ENCODE measurements at regions not wholly inside any gene's neighbourhood (a gene's known extent, or its start where the extent isn't known, plus 50 kb on each side); places are given as distances from the start of the nearest gene placed in this dataset.

- TF ChIP-seq, protein P1, sequence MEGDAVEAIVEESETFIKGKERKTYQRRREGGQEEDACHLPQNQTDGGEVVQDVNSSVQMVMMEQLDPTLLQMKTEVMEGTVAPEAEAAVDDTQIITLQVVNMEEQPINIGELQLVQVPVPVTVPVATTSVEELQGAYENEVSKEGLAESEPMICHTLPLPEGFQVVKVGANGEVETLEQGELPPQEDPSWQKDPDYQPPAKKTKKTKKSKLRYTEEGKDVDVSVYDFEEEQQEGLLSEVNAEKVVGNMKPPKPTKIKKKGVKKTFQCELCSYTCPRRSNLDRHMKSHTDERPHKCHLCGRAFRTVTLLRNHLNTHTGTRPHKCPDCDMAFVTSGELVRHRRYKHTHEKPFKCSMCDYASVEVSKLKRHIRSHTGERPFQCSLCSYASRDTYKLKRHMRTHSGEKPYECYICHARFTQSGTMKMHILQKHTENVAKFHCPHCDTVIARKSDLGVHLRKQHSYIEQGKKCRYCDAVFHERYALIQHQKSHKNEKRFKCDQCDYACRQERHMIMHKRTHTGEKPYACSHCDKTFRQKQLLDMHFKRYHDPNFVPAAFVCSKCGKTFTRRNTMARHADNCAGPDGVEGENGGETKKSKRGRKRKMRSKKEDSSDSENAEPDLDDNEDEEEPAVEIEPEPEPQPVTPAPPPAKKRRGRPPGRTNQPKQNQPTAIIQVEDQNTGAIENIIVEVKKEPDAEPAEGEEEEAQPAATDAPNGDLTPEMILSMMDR (IDR thresholded peaks at IDR 0.05), result no peak
- TF ChIP-seq EP300 (IDR thresholded peaks at IDR 0.05), result no peak
These were observed 174.6 kb downstream of the PRR32 start for GRCh38 chrX:126994032-126994600.
